Astrocyte (in vitro differentiated cells and primary cell): ENCODE measurements at regions not wholly inside any gene's neighbourhood (a gene's known extent, or its start where the extent isn't known, plus 50 kb on each side); places are given as distances from the start of the nearest gene placed in this dataset.
A peak's percentile ranks its signal among the peaks of the same experiment; 100 is the strongest.

Source experiments
- DNase-seq: peaks from one replicate; pipeline ENCODE4 v3.0.0-alpha.2; 2010; ENCODE audit warnings: low read depth
- FAIRE-seq: peaks from 2 replicates; lab custom pipeline; 2011; peaks lifted over from hg19 to GRCh38; lab: Jason Lieb, UNC
- H2AFZ ChIP-seq: 2 replicates; pipeline ENCODE4 v1.6.0; 2012; ENCODE audit warnings: low read depth, low read length, inconsistent platforms
- H3K27ac ChIP-seq: 2 replicates; pipeline ENCODE4 v1.5.1; 2011; ENCODE audit warnings: low read depth, low read length, inconsistent platforms
- H3K27me3 ChIP-seq: 2 replicates; pipeline ENCODE4 v1.6.0; 2011; ENCODE audit warnings: low read length, inconsistent platforms; ENCODE audit not compliant: insufficient read depth
- H3K36me3 ChIP-seq: 2 replicates; pipeline ENCODE4 v1.5.1; 2011; ENCODE audit warnings: low read length, inconsistent platforms; ENCODE audit not compliant: insufficient read depth
- H3K4me1 ChIP-seq: 2 replicates; pipeline ENCODE4 v1.5.1; 2011; ENCODE audit warnings: low read length, inconsistent platforms; ENCODE audit not compliant: insufficient read depth
- H3K4me2 ChIP-seq: 2 replicates; pipeline ENCODE4 v1.6.0; 2012; ENCODE audit warnings: low read length, inconsistent platforms
- H3K4me3 ChIP-seq: 2 replicates; pipeline ENCODE4 v1.5.1; 2011; ENCODE audit warnings: low read depth, mild to moderate bottlenecking, low read length, inconsistent platforms; ENCODE audit not compliant: insufficient read depth
- H3K79me2 ChIP-seq: 2 replicates; pipeline ENCODE4 v1.6.0; 2012; ENCODE audit warnings: mild to moderate bottlenecking, low read length, inconsistent platforms; ENCODE audit not compliant: insufficient read depth
- H3K9ac ChIP-seq: 2 replicates; pipeline ENCODE4 v1.6.0; 2012; ENCODE audit warnings: mild to moderate bottlenecking, low read length, inconsistent platforms
- H3K9me3 ChIP-seq: 2 replicates; pipeline ENCODE4 v1.5.1; 2012; ENCODE audit warnings: low read depth, mild to moderate bottlenecking, low read length, inconsistent platforms; ENCODE audit not compliant: insufficient read depth
- H4K20me1 ChIP-seq: 2 replicates; pipeline ENCODE4 v1.6.0; 2012; ENCODE audit warnings: low read length, inconsistent platforms; ENCODE audit not compliant: insufficient read depth
- H3K27ac Mint-ChIP-seq: one replicate; pipeline ENCODE4 v1.8.0; 2021; ENCODE audit warnings: mild to moderate bottlenecking, mixed read lengths; ENCODE audit not compliant: unreplicated experiment
- H3K27me3 Mint-ChIP-seq: one replicate; pipeline ENCODE4 v1.8.0; 2021; ENCODE audit warnings: low read depth, mixed read lengths; ENCODE audit not compliant: unreplicated experiment
- H3K36me3 Mint-ChIP-seq: one replicate; pipeline ENCODE4 v1.8.0; 2021; ENCODE audit warnings: low read depth, mixed read lengths; ENCODE audit not compliant: unreplicated experiment
- H3K4me1 Mint-ChIP-seq: one replicate; pipeline ENCODE4 v1.8.0; 2021; ENCODE audit warnings: low read depth, mixed read lengths; ENCODE audit not compliant: unreplicated experiment
- H3K4me3 Mint-ChIP-seq: one replicate; pipeline ENCODE4 v1.8.0; 2021; ENCODE audit warnings: mild to moderate bottlenecking, moderate library complexity, mixed read lengths; ENCODE audit not compliant: unreplicated experiment
- H3K9me3 Mint-ChIP-seq: one replicate; pipeline ENCODE4 v1.8.0; 2021; ENCODE audit warnings: mild to moderate bottlenecking, mixed read lengths; ENCODE audit not compliant: unreplicated experiment
- CTCF ChIP-seq: IDR thresholded peaks from 2 replicates; pipeline ENCODE4 v1.5.1; 2011; ENCODE audit warnings: low read depth, mild to moderate bottlenecking, inconsistent platforms, low read length, moderate library complexity; ENCODE audit not compliant: insufficient read depth
- EZH2 ChIP-seq: IDR thresholded peaks from 2 replicates; pipeline ENCODE4 v1.6.1; 2012; ENCODE audit warnings: mild to moderate bottlenecking, low read length, inconsistent platforms; ENCODE audit not compliant: insufficient read depth

GRCh38 chrX:150092549-150092948 lies 154.3 kb upstream of the EOLA2 start:
- H3K79me2 ChIP-seq = no peaks in the 10 kb centered on the region
- TF ChIP-seq CTCF (no peak), EZH2 (no peak)
- H3K27me3 Mint-ChIP-seq = no peaks in the 10 kb centered on the region
- H3K4me2 ChIP-seq = no peak overlapping the region
- H3K27me3 ChIP-seq = no peaks in the 10 kb centered on the region
- no peak overlapping the region for H3K27ac Mint-ChIP-seq
- peaks cover 1% of the 10 kb centered on the region for H3K36me3 Mint-ChIP-seq
- DNase-seq (no peak), FAIRE-seq (peak; percentile 86)
- no peak overlapping the region for H3K27ac ChIP-seq
- no peaks in the 10 kb centered on the region for H3K36me3 ChIP-seq
- H3K9ac ChIP-seq = no peak overlapping the region
- H3K4me1 Mint-ChIP-seq = peaks cover 13% of the 10 kb centered on the region
- peaks cover 3% of the 10 kb centered on the region for H3K9me3 Mint-ChIP-seq
- no peaks in the 10 kb centered on the region for H3K4me1 ChIP-seq
- H2AFZ ChIP-seq = no peak overlapping the region
- H3K4me3 ChIP-seq = no peak overlapping the region
- no peak overlapping the region for H3K4me3 Mint-ChIP-seq
- H4K20me1 ChIP-seq = no peaks in the 10 kb centered on the region
- H3K9me3 ChIP-seq = no peaks in the 10 kb centered on the region

GRCh38 chrX:150094375-150094774 lies 156.1 kb upstream of the EOLA2 start:
- Histone ChIP-seq H3K4me1 (no peaks in the 10 kb centered on the region), H2AFZ (no peak overlapping the region), H3K9me3 (no peaks in the 10 kb centered on the region), H3K4me3 (no peak overlapping the region), H3K36me3 (no peaks in the 10 kb centered on the region), H3K79me2 (no peaks in the 10 kb centered on the region), H3K9ac (no peak overlapping the region), H3K4me2 (no peak overlapping the region), H4K20me1 (no peaks in the 10 kb centered on the region), H3K27me3 (no peaks in the 10 kb centered on the region), H3K27ac (no peak overlapping the region)
- peaks cover 3% of the 10 kb centered on the region for H3K9me3 Mint-ChIP-seq
- FAIRE-seq (no peak), DNase-seq (no peak)
- peaks cover 1% of the 10 kb centered on the region for H3K36me3 Mint-ChIP-seq
- H3K27ac Mint-ChIP-seq = no peak overlapping the region
- H3K4me3 Mint-ChIP-seq = no peak overlapping the region
- TF ChIP-seq CTCF = no peak
- no peak for TF ChIP-seq EZH2
- H3K27me3 Mint-ChIP-seq = no peaks in the 10 kb centered on the region
- H3K4me1 Mint-ChIP-seq = peaks cover 13% of the 10 kb centered on the region

GRCh38 chrX:150094996-150095395 lies 156.7 kb upstream of the EOLA2 start:
- Histone ChIP-seq H4K20me1 (no peaks in the 10 kb centered on the region), H3K4me2 (no peak overlapping the region), H3K27me3 (no peaks in the 10 kb centered on the region), H3K4me1 (no peaks in the 10 kb centered on the region), H2AFZ (no peak overlapping the region), H3K4me3 (no peak overlapping the region), H3K9me3 (no peaks in the 10 kb centered on the region), H3K9ac (no peak overlapping the region), H3K36me3 (no peaks in the 10 kb centered on the region), H3K79me2 (no peaks in the 10 kb centered on the region), H3K27ac (no peak overlapping the region)
- peaks cover 1% of the 10 kb centered on the region for H3K36me3 Mint-ChIP-seq
- peaks cover 3% of the 10 kb centered on the region for H3K9me3 Mint-ChIP-seq
- H3K27me3 Mint-ChIP-seq = no peaks in the 10 kb centered on the region
- no peak for TF ChIP-seq EZH2
- no peak for TF ChIP-seq CTCF
- FAIRE-seq (no peak), DNase-seq (peak; percentile 73)
- no peak overlapping the region for H3K4me3 Mint-ChIP-seq
- peaks cover 18% of the 10 kb centered on the region for H3K4me1 Mint-ChIP-seq
- peak overlapping the region; percentile 78 for H3K27ac Mint-ChIP-seq
